ENCODE measurements at regions not wholly inside any gene's neighbourhood (a gene's known extent, or its start where the extent isn't known, plus 50 kb on each side); places are given as distances from the start of the nearest gene placed in this dataset.

DNA sequence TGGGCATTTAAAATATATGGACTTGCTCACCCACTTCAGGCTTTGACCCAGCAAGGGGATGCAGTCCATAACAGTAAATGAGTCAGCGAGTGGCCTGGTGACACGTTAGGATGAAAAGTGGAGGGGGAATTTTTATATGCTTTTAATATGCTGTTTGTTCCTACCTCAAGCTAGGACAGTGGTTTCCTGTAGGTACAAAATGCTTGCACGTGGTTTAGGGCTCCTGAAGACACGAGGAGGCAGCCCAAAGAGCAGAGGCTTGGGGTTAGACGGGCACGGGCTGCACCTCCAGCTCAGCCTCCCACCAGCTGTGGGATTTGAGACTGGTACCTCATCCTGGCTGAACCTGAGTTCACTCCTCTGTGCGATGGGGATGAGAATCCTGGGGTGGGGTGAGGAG is 306.2 kb upstream of the CXCR4 start:
- in situ Hi-C loops (cut with HindIII; ENCODE audit: low pct_ligation_motif_present, low pct_unique_long_range_greater_than_20kb, low sequenced_read_pairs) = no loop called here
- DNase-seq = no peak

DNA sequence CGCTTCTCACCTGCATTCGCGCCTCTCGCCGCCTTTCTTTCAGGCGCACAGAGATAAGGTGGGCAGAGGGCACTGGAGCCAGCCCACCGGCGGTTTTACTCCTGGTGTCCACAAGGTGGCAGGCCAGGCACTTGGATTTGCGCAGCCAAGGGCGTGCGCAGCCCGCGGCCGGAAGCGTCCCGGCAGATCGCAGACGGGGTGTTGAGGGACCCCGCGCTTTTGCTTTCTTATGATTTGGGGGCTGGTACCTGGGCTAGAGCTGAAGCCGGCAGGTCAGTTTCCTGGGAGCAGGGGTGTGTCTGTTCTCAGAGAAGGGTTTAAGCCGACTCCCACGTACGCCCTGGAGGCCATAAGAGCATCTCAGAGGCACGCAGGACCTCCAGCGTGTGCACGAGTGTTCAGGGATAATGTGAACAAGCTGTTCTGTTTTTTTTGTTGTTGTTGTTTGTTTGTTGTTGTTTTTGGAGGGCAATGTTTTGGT is 305.6 kb upstream of the CXCR4 start:
- in situ Hi-C loops (cut with HindIII; ENCODE audit: low pct_ligation_motif_present, low pct_unique_long_range_greater_than_20kb, low sequenced_read_pairs) = no loop called here
- DNase-seq = peak; percentile 76

DNA sequence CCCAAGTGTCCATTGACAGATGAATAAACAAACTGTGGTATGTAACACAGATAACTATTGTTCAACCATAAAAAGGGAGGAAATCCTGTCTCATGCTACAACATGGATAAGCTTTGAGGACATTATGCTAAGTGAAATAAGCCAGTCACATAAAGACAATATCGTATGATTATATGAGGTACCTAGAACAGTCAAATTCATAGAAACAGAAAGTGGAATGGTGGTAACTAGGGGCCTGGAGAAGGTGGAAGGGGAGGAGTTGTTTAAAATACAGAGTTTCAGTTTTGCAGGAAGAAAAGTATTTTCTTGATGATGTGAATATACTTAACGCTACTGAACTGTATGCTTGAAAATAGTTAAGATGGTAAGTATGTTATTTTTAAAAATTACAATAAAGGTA is 304.6 kb upstream of the CXCR4 start:
- no peak for DNase-seq
- in situ Hi-C loops (cut with HindIII; ENCODE audit: low pct_ligation_motif_present, low pct_unique_long_range_greater_than_20kb, low sequenced_read_pairs) = no loop called here

DNA sequence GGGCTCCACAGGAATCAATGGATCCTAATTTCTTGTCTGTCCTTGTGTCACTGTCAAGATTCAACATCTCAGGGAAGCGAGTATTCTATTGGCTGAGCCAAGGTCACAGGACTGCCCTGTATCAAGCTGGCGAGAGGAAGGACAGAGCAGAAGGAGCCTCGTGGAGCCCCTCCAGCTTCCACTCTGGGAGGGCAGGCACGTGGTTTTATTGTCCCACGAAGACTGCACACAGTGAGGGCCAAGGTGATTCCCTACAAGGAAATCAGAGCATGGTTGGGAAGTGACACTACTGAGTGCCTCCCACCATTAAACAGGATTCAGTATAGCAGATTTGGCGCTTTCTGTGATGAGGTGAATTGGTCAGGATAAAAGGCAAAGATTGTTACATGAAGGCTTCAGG is 302.4 kb upstream of the CXCR4 start:
- in situ Hi-C loops (cut with HindIII; ENCODE audit: low pct_ligation_motif_present, low pct_unique_long_range_greater_than_20kb, low sequenced_read_pairs) = no loop called here
- no peak for DNase-seq

DNA sequence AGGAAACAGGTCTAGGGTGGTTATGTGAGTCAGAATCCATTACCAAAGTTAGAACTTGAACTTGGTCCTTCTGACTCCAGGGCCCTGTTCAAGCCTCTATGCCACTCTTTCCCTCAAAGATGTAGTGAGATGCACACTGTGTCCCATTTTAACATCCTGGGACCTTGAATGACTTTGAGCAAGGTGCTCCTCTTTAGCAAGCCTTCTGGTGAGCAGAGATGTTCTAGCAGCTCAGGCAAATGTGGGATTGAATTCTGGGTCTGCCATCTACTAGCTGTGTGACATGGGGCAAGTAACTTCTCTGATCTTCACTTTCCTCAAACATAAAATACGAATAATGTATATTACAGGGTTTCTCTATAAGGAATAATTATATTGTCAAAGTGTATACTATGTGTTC is 294.0 kb upstream of the CXCR4 start:
- DNase-seq = no peak
- in situ Hi-C loops (cut with HindIII; ENCODE audit: low pct_ligation_motif_present, low pct_unique_long_range_greater_than_20kb, low sequenced_read_pairs) = no loop called here

DNA sequence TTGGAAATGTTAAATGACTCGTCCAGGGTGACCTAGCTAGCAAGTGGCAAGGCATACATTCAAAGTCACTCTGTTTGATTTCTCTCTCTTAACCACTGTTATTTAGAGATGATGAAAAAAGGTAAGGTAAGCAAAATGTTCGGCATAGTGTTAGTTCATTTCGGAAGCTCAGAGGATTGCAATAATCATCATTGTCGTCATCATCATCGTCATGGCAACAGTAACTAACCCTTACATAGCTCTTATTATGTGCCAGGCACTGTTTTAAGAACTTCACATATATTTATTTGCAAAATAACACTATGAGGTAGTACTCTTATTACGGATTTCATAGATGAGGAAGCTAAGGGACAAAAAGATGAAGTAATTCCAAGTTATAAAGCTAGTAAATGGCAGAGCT is 292.7 kb upstream of the CXCR4 start:
- DNase-seq = no peak
- in situ Hi-C loops (cut with HindIII; ENCODE audit: low pct_ligation_motif_present, low pct_unique_long_range_greater_than_20kb, low sequenced_read_pairs) = no loop called here

DNA sequence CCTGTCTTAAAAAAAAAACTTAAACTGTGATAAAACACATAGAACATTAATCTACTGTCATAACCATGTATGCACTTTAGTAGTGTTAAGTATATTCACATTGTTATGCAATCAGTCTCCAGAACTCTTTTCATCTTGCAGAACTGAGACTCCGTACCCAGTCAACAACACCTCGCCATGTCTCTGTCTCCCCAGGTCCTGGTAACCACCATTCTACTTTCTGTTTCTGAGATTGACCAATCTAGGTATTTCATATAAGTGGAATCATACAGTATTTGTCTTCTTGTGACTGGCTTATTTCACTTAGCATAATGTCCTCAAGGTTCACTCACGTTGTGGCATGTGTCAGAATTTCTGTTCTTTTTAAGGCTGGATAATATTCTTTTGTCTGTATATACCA is 290.8 kb upstream of the CXCR4 start:
- in situ Hi-C loops (cut with HindIII; ENCODE audit: low pct_ligation_motif_present, low pct_unique_long_range_greater_than_20kb, low sequenced_read_pairs) = no loop called here
- DNase-seq = no peak

DNA sequence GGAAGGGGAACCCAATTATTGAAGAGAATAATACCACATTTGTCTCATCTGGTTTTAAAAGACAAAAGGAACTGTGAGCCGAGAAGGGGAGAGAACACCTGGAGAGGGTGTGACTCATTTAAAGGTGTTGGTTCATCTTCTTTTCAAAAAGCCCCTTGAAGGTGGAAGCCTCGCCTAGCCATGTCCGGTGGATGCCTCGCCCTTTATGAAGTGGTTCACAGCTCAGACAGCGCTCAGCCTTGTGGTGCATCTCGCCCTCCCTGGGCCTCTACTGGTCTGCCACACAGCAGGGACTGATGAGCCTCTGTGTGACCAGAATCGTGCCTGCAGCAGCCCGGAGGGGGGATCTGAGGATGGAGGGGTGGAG is 290.0 kb upstream of the CXCR4 start:
- in situ Hi-C loops (cut with HindIII; ENCODE audit: low pct_ligation_motif_present, low pct_unique_long_range_greater_than_20kb, low sequenced_read_pairs) = no loop called here

DNA sequence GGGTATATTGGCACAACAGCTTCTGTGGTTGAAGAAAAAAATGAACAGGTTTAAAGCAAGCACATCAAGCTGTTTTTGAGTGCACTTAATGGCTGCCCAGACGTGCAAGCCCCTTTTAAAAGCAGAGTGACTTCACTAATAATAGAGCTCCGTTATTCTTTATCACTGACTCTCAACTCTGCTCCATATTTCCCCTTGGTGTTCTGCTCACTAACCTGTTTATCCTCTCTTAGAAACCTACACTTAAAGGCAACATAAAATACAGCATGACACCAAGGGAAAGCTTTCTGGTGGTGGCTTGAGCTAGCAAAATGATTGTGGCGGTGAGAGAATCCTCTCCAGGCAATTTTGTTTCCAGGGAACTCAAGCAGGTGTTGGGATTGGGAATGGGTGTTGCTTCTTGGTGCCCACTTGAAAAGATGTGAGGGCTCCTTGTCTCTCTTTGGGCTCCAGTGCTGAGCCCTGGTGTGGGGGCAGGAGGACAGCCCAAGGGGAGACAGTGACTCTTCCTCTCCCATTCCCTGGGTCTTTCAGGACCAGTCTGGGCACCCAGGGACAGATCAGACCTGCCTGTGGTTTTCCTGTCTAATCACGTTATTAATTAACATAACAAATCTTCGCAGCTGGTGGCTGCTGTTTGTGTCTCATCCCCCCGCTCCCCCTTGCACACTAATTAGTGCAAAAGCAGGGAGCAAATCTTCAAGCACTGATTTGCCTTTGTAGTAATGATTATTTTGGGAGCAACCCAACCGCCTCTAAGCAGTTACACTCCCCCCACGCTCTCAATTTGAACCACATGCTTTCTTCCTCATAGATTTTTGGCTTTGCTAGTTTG is 289.4 kb upstream of the CXCR4 start:
- in situ Hi-C loops (cut with HindIII; ENCODE audit: low pct_ligation_motif_present, low pct_unique_long_range_greater_than_20kb, low sequenced_read_pairs) = no loop called here
- no peak for DNase-seq

More for the DNA sequence above, 290.0 kb upstream of the CXCR4 start:
- DNase-seq = no peak

DNA sequence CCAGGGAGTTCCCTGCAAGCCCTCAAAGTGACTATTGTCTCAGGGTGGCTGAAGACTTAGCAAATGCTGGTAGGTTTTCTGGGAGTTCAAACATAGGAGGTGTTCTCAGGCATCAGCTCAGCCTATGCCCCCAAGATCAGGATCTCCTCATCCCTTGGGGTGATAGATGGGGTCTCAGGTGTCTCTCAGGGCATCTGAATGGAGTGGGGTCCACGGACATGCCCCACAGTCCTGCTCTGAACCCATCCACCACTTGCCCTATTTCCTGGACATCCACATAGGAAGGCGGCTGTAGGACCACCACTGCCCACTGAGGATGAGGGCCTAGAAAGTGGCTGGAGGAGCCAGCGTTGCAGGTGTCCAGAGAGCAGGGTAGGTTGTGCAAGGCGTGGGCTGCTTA is 287.0 kb upstream of the CXCR4 start:
- in situ Hi-C loops (cut with HindIII; ENCODE audit: low pct_ligation_motif_present, low pct_unique_long_range_greater_than_20kb, low sequenced_read_pairs) = no loop called here
- DNase-seq = no peak

DNA sequence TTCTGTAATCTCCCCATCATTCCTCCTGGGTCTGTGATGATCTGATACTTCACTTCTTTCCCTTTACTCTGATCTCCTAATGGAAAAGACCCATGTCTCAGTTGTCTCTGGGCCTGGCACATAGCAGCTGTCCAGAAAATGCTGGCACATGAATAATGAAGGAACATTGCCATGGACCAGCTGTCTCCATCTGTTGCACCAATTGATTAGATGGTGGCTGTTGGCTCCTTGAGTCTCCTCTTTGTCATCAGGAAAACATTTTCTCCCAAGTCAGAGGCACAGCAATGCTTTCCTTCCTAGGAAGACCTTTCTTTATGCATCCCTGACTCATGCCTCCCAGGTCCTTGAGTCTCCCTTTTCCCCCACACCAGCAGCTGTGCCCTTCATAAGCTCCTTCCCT is 286.2 kb upstream of the CXCR4 start:
- DNase-seq = no peak
- in situ Hi-C loops (cut with HindIII; ENCODE audit: low pct_ligation_motif_present, low pct_unique_long_range_greater_than_20kb, low sequenced_read_pairs) = no loop called here

DNA sequence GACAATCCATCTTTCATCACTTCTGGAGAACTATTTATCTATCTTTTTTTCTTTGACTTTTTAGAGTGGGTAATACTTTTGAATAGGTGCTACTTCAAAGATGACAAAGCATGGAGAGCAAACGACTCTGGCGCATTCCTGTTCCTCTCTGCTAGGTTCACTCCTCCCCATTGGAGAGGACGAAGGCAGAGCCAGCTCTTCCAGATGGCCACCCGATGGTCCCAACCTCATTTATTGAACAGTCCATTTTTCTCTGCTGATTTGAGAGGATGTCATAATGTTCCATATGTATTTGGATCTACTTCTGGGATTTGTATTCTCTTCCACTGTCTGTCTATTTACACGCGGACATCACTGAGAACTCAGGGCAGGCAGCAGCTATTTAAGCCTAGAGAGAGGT is 284.3 kb upstream of the CXCR4 start:
- in situ Hi-C loops (cut with HindIII; ENCODE audit: low pct_ligation_motif_present, low pct_unique_long_range_greater_than_20kb, low sequenced_read_pairs) = no loop called here
- DNase-seq = no peak

DNA sequence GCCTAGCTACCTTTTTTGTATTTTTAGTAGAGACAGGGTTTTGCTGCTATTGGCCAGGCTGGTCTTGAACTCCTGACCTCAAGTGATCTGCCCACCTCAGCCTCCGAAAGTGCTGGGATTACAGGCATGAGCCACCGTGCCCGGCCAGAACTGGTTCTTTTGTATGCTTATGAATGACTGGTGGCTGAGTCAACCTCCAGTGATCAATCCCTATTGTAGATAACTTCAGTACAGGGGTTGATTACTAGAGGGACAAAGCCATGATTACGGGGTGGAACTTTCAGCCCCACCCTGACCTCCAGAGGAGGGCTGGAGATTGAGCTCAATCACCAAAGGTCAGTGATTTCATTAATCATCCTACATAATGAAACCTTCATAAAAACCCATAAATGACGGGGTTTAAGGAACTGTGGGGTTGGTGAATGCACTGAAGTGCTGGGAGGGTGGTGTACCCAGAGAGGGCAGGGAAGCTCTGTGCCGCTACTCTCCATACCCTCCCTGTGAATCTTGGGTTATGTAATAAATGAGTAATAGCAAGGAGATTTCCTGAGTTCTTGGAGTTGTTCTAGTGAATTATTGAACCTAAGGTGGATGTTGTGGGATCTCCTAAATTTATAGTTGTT is 281.8 kb upstream of the CXCR4 start:
- in situ Hi-C loops (cut with HindIII; ENCODE audit: low pct_ligation_motif_present, low pct_unique_long_range_greater_than_20kb, low sequenced_read_pairs) = loop anchor here (25.0 kb wide), 1 partner anchor 512 kb away; the partner anchor contains the start of gene MCM6
- DNase-seq = no peak

DNA sequence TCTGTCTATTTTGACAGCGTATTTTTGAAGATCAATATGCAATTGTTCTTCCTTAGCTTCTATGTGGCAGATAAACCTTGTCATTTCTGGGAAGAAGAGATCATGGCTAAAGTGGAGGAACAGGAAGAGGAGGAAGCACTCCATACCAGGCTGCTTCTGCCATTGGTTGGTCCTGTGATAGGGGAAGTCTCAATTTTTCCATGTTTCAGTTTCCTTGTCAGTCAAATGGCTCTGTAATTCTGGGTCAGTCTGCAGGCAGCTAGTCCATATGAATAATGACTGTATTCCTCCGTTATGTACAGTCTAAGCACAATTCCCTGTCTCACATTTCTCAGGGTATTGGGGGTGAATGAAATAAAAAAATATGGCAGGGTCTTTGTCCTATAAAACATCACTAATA is 277.6 kb upstream of the CXCR4 start:
- DNase-seq = no peak

DNA sequence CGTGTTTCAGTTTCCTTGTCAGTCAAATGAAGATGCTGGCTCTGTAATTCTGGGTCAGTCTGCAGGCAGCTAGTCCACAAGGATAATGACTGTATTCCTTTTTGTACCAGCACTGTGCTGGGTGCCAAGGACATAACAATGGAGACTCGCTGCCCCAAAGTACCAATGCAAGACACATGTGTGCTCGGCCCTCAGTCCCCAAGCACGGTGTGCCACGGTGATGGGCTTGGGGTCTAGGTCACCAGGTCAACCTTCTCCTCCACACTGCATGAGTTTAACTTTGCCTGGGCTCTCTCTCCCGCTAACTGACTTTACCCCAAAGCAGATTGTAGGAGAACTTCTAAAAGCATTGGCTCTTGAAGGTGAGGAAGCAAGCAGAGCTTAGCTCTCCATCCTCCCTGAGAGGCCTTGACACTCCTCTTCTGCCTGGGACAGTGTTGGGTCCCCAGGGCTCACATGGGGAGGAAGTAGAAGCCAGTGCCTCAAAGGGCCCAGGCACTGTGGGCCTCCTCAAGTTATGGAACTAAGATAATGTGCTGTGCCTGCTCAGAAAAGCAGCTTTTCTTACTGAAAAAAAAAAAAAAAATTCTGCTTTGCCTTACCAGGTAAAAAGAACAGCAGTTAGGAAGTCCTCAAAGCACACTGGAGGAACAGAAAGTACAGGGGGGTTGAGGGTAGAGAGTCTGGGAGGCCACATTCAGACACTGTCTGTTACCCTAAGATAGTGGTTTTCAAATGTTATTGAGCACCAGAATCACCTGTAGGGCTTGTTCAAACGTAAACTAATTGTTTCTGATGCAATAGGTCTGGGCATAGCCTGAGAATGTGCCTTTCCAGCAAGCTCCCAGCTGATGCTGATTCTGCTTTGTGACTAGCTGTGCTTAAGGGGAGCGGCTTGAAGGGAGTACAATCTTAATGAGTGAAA is 276.4 kb upstream of the CXCR4 start:
- in situ Hi-C loops (cut with HindIII; ENCODE audit: low pct_ligation_motif_present, low pct_unique_long_range_greater_than_20kb, low sequenced_read_pairs) = loop anchor here (25.0 kb wide), 1 partner anchor 507 kb away; the partner anchor contains the start of gene MCM6
- no peak for DNase-seq

More for the DNA sequence above, 277.6 kb upstream of the CXCR4 start:
- in situ Hi-C loops (cut with HindIII; ENCODE audit: low pct_ligation_motif_present, low pct_unique_long_range_greater_than_20kb, low sequenced_read_pairs) = loop anchor here (25.0 kb wide), 1 partner anchor 508 kb away; the partner anchor contains the start of gene MCM6

DNA sequence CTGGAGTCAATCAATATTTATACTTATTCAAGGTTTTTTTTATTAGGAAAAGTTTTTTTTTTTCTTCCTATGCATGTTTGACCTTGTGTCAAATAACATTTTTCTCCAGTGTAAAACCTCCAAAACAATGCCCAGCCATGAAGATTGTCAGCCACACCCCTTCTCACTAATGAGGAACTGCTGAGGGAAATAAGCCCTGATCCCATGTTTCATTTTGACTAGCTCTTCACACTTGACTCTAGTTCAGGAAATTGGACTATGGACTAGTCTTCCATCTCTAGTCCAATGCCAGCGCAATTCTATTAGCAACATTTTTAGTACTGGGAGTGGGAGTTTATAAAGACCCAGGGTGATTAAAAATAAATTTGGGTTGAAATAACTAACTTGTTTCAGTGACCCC is 275.6 kb upstream of the CXCR4 start:
- in situ Hi-C loops (cut with HindIII; ENCODE audit: low pct_ligation_motif_present, low pct_unique_long_range_greater_than_20kb, low sequenced_read_pairs) = loop anchor here (25.0 kb wide), 1 partner anchor 506 kb away; the partner anchor contains the start of gene MCM6
- DNase-seq = no peak

DNA sequence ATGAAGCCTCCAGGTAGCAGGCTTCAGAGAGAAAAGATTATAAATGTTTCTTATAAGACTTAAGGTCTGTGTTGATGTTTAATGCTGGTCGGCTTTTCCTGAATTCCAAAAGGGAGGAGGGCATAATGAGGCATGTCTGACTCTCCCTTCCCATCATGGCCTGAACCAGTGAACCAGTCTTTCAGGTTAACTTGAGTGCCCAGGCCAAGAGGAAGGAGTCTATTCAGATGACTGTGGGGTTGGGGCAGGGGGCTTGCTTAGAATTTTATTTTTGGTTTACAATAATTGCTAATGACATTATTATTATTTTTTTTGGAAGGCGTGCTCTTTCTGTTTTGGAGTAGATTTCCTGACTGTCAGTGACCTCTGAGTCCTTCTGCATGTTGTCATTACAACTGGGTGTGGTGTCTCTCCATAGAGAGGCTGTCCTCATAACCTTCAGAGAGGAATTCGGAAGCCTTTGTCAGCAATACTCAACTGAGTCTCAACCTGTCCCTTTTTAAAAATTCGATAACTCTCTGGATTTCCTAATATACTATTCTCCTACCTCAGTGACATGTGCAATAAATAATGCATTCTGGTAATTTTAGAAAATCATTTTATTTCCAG is 275.1 kb upstream of the CXCR4 start:
- no peak for DNase-seq
- in situ Hi-C loops (cut with HindIII; ENCODE audit: low pct_ligation_motif_present, low pct_unique_long_range_greater_than_20kb, low sequenced_read_pairs) = loop anchor here (25.0 kb wide), 1 partner anchor 506 kb away; the partner anchor contains the start of gene MCM6

DNA sequence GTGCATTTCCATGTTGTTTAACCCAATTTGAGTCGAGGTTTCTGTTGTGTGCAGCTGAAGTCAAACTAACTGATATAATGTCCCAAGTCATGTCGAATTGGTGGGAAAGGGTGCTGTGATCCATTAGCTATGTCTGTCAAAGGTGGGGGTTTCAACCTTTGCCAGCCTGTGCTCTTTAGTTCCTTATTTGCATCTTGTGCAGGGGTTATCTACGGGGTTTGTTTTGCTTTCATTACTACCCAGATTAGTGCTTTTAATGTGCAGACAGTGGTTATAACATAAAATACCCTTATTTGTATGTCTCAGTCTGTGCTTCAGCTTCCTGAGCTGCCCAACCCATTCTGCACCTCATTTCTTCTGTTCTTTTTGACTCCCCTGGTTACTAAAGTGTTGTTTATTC is 271.9 kb upstream of the CXCR4 start:
- in situ Hi-C loops (cut with HindIII; ENCODE audit: low pct_ligation_motif_present, low pct_unique_long_range_greater_than_20kb, low sequenced_read_pairs) = loop anchor here (25.0 kb wide), 1 partner anchor 503 kb away; the partner anchor contains the start of gene MCM6
- no peak for DNase-seq
